H1 (cell line): ENCODE measurements at regions not wholly inside any gene's neighbourhood (a gene's known extent, or its start where the extent isn't known, plus 50 kb on each side); places are given as distances from the start of the nearest gene placed in this dataset.

Experiments used
- CTCF ChIA-PET: fragments of 300-600 bp; sonication (Branson Sonifier 250); formaldehyde crosslinking; loops from one replicate; lab custom pipeline; 2021; ENCODE audit not compliant: partially characterized antibody; lab: Charles Lee
- POLR2A ChIA-PET: fragments of 300-600 bp; sonication (Branson Sonifier 250); formaldehyde crosslinking; loops from one replicate; lab custom pipeline; 2021; ENCODE audit warnings: inconsistent platforms; ENCODE audit not compliant: partially characterized antibody; lab: Charles Lee
- DNase-seq, 2 experiments: peaks; one replicate each; pipeline versions ENCODE4 v3.0.0 to v3.0.0-alpha.2; 2010 to 2022; ENCODE audit warnings: low spot score in 2 of 2, low read depth in 1 of 2, mixed read lengths in 1 of 2
- FAIRE-seq: peaks from 2 replicates; lab custom pipeline; 2011; peaks lifted over from hg19 to GRCh38; lab: Jason Lieb, UNC
- H2AFZ ChIP-seq: 2 replicates; pipeline ENCODE4 v1.8.1; 2012; ENCODE audit warnings: low read length, inconsistent platforms
- H2AK5ac ChIP-seq: 2 replicates; pipeline ENCODE4 v1.6.1; 2013; ENCODE audit warnings: low read depth, low read length
- H2BK120ac ChIP-seq: replicated peaks from 2 replicates; pipeline ENCODE3; 2013; ENCODE audit warnings: low read depth, low read length, inconsistent platforms
- H2BK12ac ChIP-seq: 2 replicates; pipeline ENCODE4 v1.6.1; 2013; ENCODE audit warnings: low read depth, low read length
- H2BK15ac ChIP-seq: 2 replicates; pipeline ENCODE4 v1.6.1; 2013; ENCODE audit warnings: low read length
- H2BK20ac ChIP-seq: 2 replicates; pipeline ENCODE4 v1.6.1; 2013; ENCODE audit warnings: low read length
- H2BK5ac ChIP-seq: 2 replicates; pipeline ENCODE4 v1.6.1; 2013; ENCODE audit warnings: low read depth, low read length
- H3K14ac ChIP-seq: 2 replicates; pipeline ENCODE4 v1.6.1; 2013; ENCODE audit warnings: inconsistent platforms; ENCODE audit not compliant: insufficient read length
- H3K18ac ChIP-seq: 2 replicates; pipeline ENCODE4 v1.6.1; 2013; ENCODE audit warnings: low read length; ENCODE audit errors: extremely low read depth
- H3K23ac ChIP-seq: 2 replicates; pipeline ENCODE4 v1.6.1; 2013; ENCODE audit warnings: inconsistent platforms; ENCODE audit not compliant: insufficient read length
- H3K23me2 ChIP-seq: 2 replicates; pipeline ENCODE4 v1.6.1; 2013; ENCODE audit warnings: low read depth, low read length
- H3K27ac ChIP-seq: 2 replicates; pipeline ENCODE4 v1.6.1; 2011; ENCODE audit warnings: low read depth, low read length, inconsistent platforms
- H3K27me3 ChIP-seq, 4 experiments: replicated peaks in 1 of 4; 1 replicate in 1 of 4; 2 replicates in 3 of 4; pipeline versions ENCODE4 v1.6.1 to v1.8.1; 2011 to 2013; ENCODE audit warnings: low read length in 3 of 4, mild to moderate bottlenecking in 3 of 4, inconsistent platforms in 2 of 4, mixed read lengths in 2 of 4, moderate library complexity in 1 of 4; ENCODE audit not compliant: control insufficient read depth in 3 of 4, insufficient read depth in 3 of 4; ENCODE audit errors: extremely low read depth in 1 of 4
- H3K36me3 ChIP-seq, 4 experiments: 2 replicates each; pipeline versions ENCODE4 v1.6.1 to v1.8.1; 2011 to 2013; ENCODE audit warnings: mild to moderate bottlenecking in 4 of 4, low read length in 3 of 4, moderate library complexity in 2 of 4, control low read depth in 1 of 4, inconsistent platforms in 1 of 4; ENCODE audit not compliant: insufficient read depth in 4 of 4, control insufficient read depth in 2 of 4
- H3K4ac ChIP-seq: replicated peaks from 2 replicates; pipeline ENCODE3; 2013; ENCODE audit warnings: low read length, low read depth, mixed read lengths, inconsistent platforms; ENCODE audit not compliant: insufficient read length
- H3K4me1 ChIP-seq, 4 experiments: replicated peaks in 1 of 4; 1 replicate in 1 of 4; 2 replicates in 3 of 4; pipeline versions ENCODE4 v1.6.1 to v1.8.1; 2011 to 2013; ENCODE audit warnings: low read length in 3 of 4, inconsistent platforms in 2 of 4, mixed read lengths in 1 of 4; ENCODE audit not compliant: insufficient read depth in 4 of 4, control insufficient read depth in 3 of 4
- H3K4me2 ChIP-seq, 2 experiments: 2 replicates each; pipeline versions ENCODE4 v1.6.1 to v1.8.1; 2011 to 2013; ENCODE audit warnings: low read depth in 2 of 2, low read length in 2 of 2, control low read depth in 1 of 2, inconsistent platforms in 1 of 2, mild to moderate bottlenecking in 1 of 2; ENCODE audit not compliant: insufficient read depth in 1 of 2
- H3K4me3 ChIP-seq, 4 experiments: fragments of 200-600, 300-600 bp in 1 of 4; sonication (generic), shearing (Covaris generic), sonication (Bioruptor Twin) in 1 of 4; 2 replicates each; pipeline versions ENCODE4 v1.5.1 to v1.8.1; 2011 to 2016; ENCODE audit warnings: low read length in 4 of 4, low read depth in 3 of 4, control low read depth in 2 of 4, inconsistent platforms in 2 of 4, mild to moderate bottlenecking in 2 of 4, mixed read lengths in 1 of 4, moderate library complexity in 1 of 4; ENCODE audit not compliant: insufficient read depth in 2 of 4; ENCODE audit errors: extremely low read depth in 1 of 4
- H3K56ac ChIP-seq: replicated peaks from 2 replicates; pipeline ENCODE3; 2013; ENCODE audit warnings: low read depth, mild to moderate bottlenecking, mixed read lengths, low read length, inconsistent platforms; ENCODE audit not compliant: insufficient read length
- H3K79me1 ChIP-seq: 2 replicates; pipeline ENCODE4 v1.6.1; 2013; ENCODE audit warnings: low read depth, low read length, control low read depth
- H3K79me2 ChIP-seq, 2 experiments: 2 replicates each; pipeline versions ENCODE4 v1.6.1 to v1.8.1; 2012 to 2013; ENCODE audit warnings: low read length in 2 of 2, mild to moderate bottlenecking in 2 of 2, inconsistent platforms in 1 of 2; ENCODE audit not compliant: insufficient read depth in 2 of 2, control insufficient read depth in 1 of 2
- H3K9ac ChIP-seq, 4 experiments: replicated peaks in 1 of 4; 1 replicate in 1 of 4; 2 replicates in 3 of 4; pipeline versions ENCODE4 v1.6.1 to v1.8.1; 2011 to 2013; ENCODE audit warnings: low read depth in 3 of 4, low read length in 3 of 4, control low read depth in 2 of 4, mild to moderate bottlenecking in 2 of 4, moderate library complexity in 2 of 4, inconsistent platforms in 1 of 4; ENCODE audit errors: extremely low read depth in 1 of 4
- H3K9me3 ChIP-seq, 2 experiments: 2 replicates each; pipeline versions ENCODE4 v1.6.1 to v1.8.1; 2012 to 2013; ENCODE audit warnings: mild to moderate bottlenecking in 2 of 2, moderate library complexity in 2 of 2, control low read depth in 1 of 2, inconsistent platforms in 1 of 2, low read depth in 1 of 2, low read length in 1 of 2, mixed read lengths in 1 of 2; ENCODE audit not compliant: insufficient read depth in 2 of 2
- H4K20me1 ChIP-seq, 2 experiments: replicated peaks in 1 of 2; 2 replicates each; pipeline versions ENCODE3 to v1.8.1; 2011 to 2013; ENCODE audit warnings: inconsistent platforms in 2 of 2, low read length in 2 of 2, mild to moderate bottlenecking in 1 of 2; ENCODE audit not compliant: insufficient read depth in 2 of 2, control insufficient read depth in 1 of 2
- H4K5ac ChIP-seq: 2 replicates; pipeline ENCODE4 v1.6.1; 2013; ENCODE audit warnings: low read length, low read depth, mixed read lengths, inconsistent platforms; ENCODE audit not compliant: insufficient read length
- H4K8ac ChIP-seq: 2 replicates; pipeline ENCODE4 v1.8.0; 2013; ENCODE audit warnings: mild to moderate bottlenecking, moderate library complexity, low read length, inconsistent platforms; ENCODE audit not compliant: insufficient read depth; ENCODE audit errors: extremely low read depth
- H4K91ac ChIP-seq: replicated peaks from 2 replicates; pipeline ENCODE3; 2013; ENCODE audit warnings: low read length, mixed read lengths, inconsistent platforms; ENCODE audit not compliant: insufficient read length
- GABPA ChIP-seq: IDR thresholded peaks from 2 replicates; pipeline ENCODE4 v1.6.1; 2011; ENCODE audit warnings: mild to moderate bottlenecking, low read length, moderate library complexity, borderline replicate concordance; ENCODE audit not compliant: insufficient read depth
- HDAC6 ChIP-seq: IDR thresholded peaks from one replicate; pipeline ENCODE4 v1.7.1; 2012; ENCODE audit warnings: low read depth, mild to moderate bottlenecking, inconsistent platforms, low read length, moderate library complexity
- KDM1A ChIP-seq: fragments of 200-600, 300-600 bp; sonication (generic); IDR thresholded peaks from 2 replicates; pipeline ENCODE4 v1.7.1; 2016; ENCODE audit warnings: mild to moderate bottlenecking, low read length, borderline replicate concordance
- RXRA ChIP-seq: IDR thresholded peaks from 2 replicates; pipeline ENCODE4 v1.6.1; 2011; ENCODE audit warnings: low read depth, mild to moderate bottlenecking, low read length, moderate library complexity; ENCODE audit not compliant: insufficient read depth
- SIN3A ChIP-seq, 2 experiments: IDR thresholded peaks in 1 of 2; conservative IDR thresholded peaks in 1 of 2; 2 replicates each; pipeline ENCODE4 v1.6.1; 2011 to 2012; ENCODE audit warnings: low read length in 2 of 2, improper control_type of control experiment in 1 of 2, low read depth in 1 of 2, mild to moderate bottlenecking in 1 of 2
- TBP ChIP-seq: IDR thresholded peaks from 2 replicates; pipeline ENCODE4 v1.6.1; 2011; ENCODE audit warnings: low read depth, low read length, improper control_type of control experiment
- WGBS, 2 experiments: shearing (Covaris generic) in 1 of 2; methylation state at CpG; one replicate each; pipeline versions ENCODE4 v1.1.6 to v1.1.7; 2013 to 2015; ENCODE audit warnings: low lambda C conversion rate in 2 of 2, mixed read lengths in 2 of 2, inconsistent platforms in 1 of 2, low coverage in 1 of 2, missing lambda C conversion rate in 1 of 2; ENCODE audit not compliant: insufficient replicate concordance in 2 of 2, insufficient coverage in 1 of 2, insufficient read length in 1 of 2; ENCODE audit errors: extremely low coverage in 1 of 2, missing lambda C conversion rate in 1 of 2; 5-methylcytosine and 5-hydroxymethylcytosine counted together
- TF ChIP-seq, protein P1 (sequence below), 3 experiments: IDR thresholded peaks; 1 replicate in 2 of 3; 2 replicates in 1 of 3; pipeline versions ENCODE4 v1.5.1 to v1.6.1; 2011; ENCODE audit warnings: low read length in 3 of 3, mild to moderate bottlenecking in 3 of 3, inconsistent platforms in 2 of 3, low read depth in 1 of 3, moderate library complexity in 1 of 3; ENCODE audit not compliant: insufficient read depth in 1 of 3; ENCODE audit errors: control extremely low read depth in 1 of 3
- TF ChIP-seq, protein P2 (sequence below): IDR thresholded peaks from 2 replicates; pipeline ENCODE4 v1.6.1; 2011; ENCODE audit warnings: low read length, improper control_type of control experiment
- TF ChIP-seq, protein P3 (sequence below): IDR thresholded peaks from 2 replicates; pipeline ENCODE4 v1.6.1; 2012; ENCODE audit warnings: inconsistent platforms

DNA sequence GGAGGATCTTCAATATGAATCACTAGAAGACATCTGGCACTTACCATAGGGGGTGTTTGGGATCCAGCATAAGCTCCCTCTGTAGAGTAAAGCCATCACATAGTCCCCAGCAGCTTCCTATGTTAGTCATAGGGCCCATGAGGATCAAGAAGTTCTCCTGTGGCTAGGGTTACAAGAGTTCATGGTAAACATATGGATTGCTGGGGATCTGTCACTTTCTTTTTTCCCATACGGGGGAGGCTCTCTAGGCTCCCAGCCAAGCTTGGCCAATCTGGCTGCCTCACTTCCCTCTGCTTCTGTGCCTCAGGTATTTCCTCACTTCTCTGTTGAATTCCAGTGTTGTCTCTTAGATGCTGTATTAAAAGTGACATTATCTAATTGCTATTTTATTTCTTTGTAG lies 597.9 kb downstream of the PDCD6IP start:
- Histone ChIP-seq H3K4ac (no peak overlapping the region), H2BK20ac (no peak overlapping the region), H3K4me1 (no peaks in the 10 kb centered on the region), H3K14ac (no peak overlapping the region), H3K79me2 (no peaks in the 10 kb centered on the region), H3K4me2 (no peak overlapping the region), H3K23ac (no peak overlapping the region), H4K8ac (no peak overlapping the region), H3K36me3 (no peaks in the 10 kb centered on the region), H3K79me1 (no peaks in the 10 kb centered on the region), H3K23me2 (no peaks in the 10 kb centered on the region), H3K4me3 (no peak overlapping the region), H3K18ac (no peak overlapping the region), H3K27me3 (no peaks in the 10 kb centered on the region), H3K9ac (no peak overlapping the region), H4K5ac (no peak overlapping the region), H4K20me1 (no peaks in the 10 kb centered on the region), H3K56ac (no peak overlapping the region), H2BK15ac (no peak overlapping the region), H2AK5ac (no peak overlapping the region), H2BK12ac (no peak overlapping the region), H2BK5ac (no peak overlapping the region), H2AFZ (no peak overlapping the region), H3K27ac (no peak overlapping the region), H3K9me3 (peaks cover 0 to under 1% of the 10 kb centered on the region in 2 experiments; a peak in 1 of 4 replicates), H4K91ac (no peak overlapping the region), H2BK120ac (no peak overlapping the region)
- DNase-seq: no peak
- CTCF ChIA-PET: interaction anchor here (1.0 kb wide), 1 partner anchor 380 kb away, joined by 3 read pairs; no protein-coding TSS in a partner anchor
- TF ChIP-seq, protein P1, sequence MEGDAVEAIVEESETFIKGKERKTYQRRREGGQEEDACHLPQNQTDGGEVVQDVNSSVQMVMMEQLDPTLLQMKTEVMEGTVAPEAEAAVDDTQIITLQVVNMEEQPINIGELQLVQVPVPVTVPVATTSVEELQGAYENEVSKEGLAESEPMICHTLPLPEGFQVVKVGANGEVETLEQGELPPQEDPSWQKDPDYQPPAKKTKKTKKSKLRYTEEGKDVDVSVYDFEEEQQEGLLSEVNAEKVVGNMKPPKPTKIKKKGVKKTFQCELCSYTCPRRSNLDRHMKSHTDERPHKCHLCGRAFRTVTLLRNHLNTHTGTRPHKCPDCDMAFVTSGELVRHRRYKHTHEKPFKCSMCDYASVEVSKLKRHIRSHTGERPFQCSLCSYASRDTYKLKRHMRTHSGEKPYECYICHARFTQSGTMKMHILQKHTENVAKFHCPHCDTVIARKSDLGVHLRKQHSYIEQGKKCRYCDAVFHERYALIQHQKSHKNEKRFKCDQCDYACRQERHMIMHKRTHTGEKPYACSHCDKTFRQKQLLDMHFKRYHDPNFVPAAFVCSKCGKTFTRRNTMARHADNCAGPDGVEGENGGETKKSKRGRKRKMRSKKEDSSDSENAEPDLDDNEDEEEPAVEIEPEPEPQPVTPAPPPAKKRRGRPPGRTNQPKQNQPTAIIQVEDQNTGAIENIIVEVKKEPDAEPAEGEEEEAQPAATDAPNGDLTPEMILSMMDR (IDR thresholded peaks at IDR 0.05; ENCODE audit: control extremely low read depth in 1 of 3, insufficient read depth in 1 of 3, low read depth in 1 of 3, low read length in 3 of 3): no peak
- TF ChIP-seq KDM1A (no peak), HDAC6 (no peak), SIN3A (conservative IDR thresholded peaks at IDR 0.05 in 1 of 2, IDR thresholded peaks at IDR 0.05 in 1 of 2; ENCODE audit: low read depth in 1 of 2, low read length in 2 of 2) (no peak), TBP (no peak), RXRA (no peak), GABPA (no peak)
- TF ChIP-seq, protein P2, sequence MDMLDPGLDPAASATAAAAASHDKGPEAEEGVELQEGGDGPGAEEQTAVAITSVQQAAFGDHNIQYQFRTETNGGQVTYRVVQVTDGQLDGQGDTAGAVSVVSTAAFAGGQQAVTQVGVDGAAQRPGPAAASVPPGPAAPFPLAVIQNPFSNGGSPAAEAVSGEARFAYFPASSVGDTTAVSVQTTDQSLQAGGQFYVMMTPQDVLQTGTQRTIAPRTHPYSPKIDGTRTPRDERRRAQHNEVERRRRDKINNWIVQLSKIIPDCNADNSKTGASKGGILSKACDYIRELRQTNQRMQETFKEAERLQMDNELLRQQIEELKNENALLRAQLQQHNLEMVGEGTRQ: no peak
- TF ChIP-seq, protein P3, sequence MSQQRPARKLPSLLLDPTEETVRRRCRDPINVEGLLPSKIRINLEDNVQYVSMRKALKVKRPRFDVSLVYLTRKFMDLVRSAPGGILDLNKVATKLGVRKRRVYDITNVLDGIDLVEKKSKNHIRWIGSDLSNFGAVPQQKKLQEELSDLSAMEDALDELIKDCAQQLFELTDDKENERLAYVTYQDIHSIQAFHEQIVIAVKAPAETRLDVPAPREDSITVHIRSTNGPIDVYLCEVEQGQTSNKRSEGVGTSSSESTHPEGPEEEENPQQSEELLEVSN: no peak
- no peak for FAIRE-seq
- WGBS, 2 experiments: 100% methylated on average over 1 of the region's 1 CpG; no CpG with 5 or more reads in 1 of the 2 experiments
- POLR2A ChIA-PET: no interaction called here
